Sigmoid colon (tissue), 6 donors: ENCODE measurements at regions not wholly inside any gene's neighbourhood (a gene's known extent, or its start where the extent isn't known, plus 50 kb on each side); places are given as distances from the start of the nearest gene placed in this dataset.
A peak's percentile ranks its signal among the peaks of the same experiment; 100 is the strongest.
"Not testable (repeated sequence)": the region's sequence is repeated elsewhere in the genome, so short reads cannot be mapped to it uniquely, and the experiment has no call there.

Source experiments
- DNase-seq: peaks from one replicate; pipeline ENCODE4 v3.0.0-alpha.2; 2019
- H3K27ac ChIP-seq, 4 donors: fragments of 200-600 bp; sonication (generic); one replicate each; pipeline ENCODE4 v1.5.1; 2016 to 2019; ENCODE audit warnings: mild to moderate bottlenecking in 1 of 4
- H3K27me3 ChIP-seq, 3 donors: fragments of 200-600 bp; sonication (generic); one replicate each; pipeline ENCODE4 v1.5.1; 2019; ENCODE audit warnings: mild to moderate bottlenecking in 1 of 3
- H3K36me3 ChIP-seq, 4 donors: fragments of 200-600 bp; sonication (generic); one replicate each; pipeline ENCODE4 v1.5.1; 2016 to 2019
- H3K4me1 ChIP-seq, 4 donors: fragments of 200-600 bp; sonication (generic); one replicate each; pipeline ENCODE4 v1.5.1; 2017 to 2019
- H3K4me3 ChIP-seq, 4 donors: fragments of 200-600 bp; sonication (generic); one replicate each; pipeline ENCODE4 v1.5.1; 2017 to 2019; ENCODE audit warnings: mild to moderate bottlenecking in 2 of 4, moderate library complexity in 1 of 4
- H3K9me3 ChIP-seq, 4 donors: fragments of 200-600 bp in 3 of 4; sonication (generic) in 3 of 4; one replicate each; pipeline versions ENCODE4 v1.5.1 to v1.6.1; 2013 to 2019
- EP300 ChIP-seq, 4 donors: sonication (generic); formaldehyde crosslinking; IDR thresholded peaks; one replicate each; pipeline ENCODE4 v1.6.1; 2017; ENCODE audit warnings: antibody characterized with exemption in 4 of 4
- POLR2A ChIP-seq, 2 donors: fragments of 450-650 bp; IDR thresholded peaks; one replicate each; pipeline ENCODE4 v1.6.1; 2016; ENCODE audit warnings: antibody characterized with exemption in 2 of 2, mild to moderate bottlenecking in 2 of 2, moderate library complexity in 2 of 2
- POLR2AphosphoS5 ChIP-seq, 4 donors: sonication (generic); formaldehyde crosslinking; IDR thresholded peaks; one replicate each; pipeline ENCODE4 v1.6.1; 2017; ENCODE audit warnings: antibody characterized with exemption in 4 of 4
- WGBS, 2 donors: extraction: QIAGEN DNeasy Blood & Tissue Kit; methylation state at CpG; one replicate each; pipeline ENCODE4 v1.1.7; 2013; 5-methylcytosine and 5-hydroxymethylcytosine counted together
- intact Hi-C: fragments of 100-400 bp; cut with DNase I; formaldehyde crosslinking; loops from one replicate; pipeline ENCODE4 v1.15.1; 2023
- TF ChIP-seq, protein P1 (sequence below), 4 experiments: fragments of 450-650 bp in 3 of 4; fragments of 200-600 bp in 1 of 4; IDR thresholded peaks; one replicate each; pipeline ENCODE4 v1.5.1; 2016 to 2019; ENCODE audit warnings: antibody characterized with exemption in 4 of 4, mild to moderate bottlenecking in 3 of 4, moderate library complexity in 2 of 4
- donor health status: healthy with polysubstance abuse.
- donor health status: healthy.

DNA sequence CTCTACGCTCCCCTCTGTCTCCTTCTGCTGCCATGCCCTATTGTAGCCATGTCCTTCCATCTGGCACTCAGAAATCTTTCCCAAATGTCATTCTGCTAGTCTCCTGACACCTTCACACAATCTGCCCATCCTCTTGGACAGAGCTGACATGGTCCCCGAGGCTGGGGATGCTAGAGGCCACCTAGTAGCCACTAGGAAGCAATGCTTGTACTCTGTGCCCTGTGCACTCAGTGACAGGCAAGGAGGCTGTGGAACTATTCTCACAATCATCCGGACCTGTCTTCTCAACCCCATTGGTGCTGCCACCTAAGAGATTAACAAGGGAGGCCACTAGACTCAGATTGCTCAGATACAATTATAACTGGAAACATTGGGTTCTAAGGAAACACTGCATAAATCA is 112.6 kb upstream of the TMEM164 start:
- intact Hi-C loops: no loop called here
- WGBS, 2 donors: 81 to 90% methylated on average over 3 of the region's 3 CpGs
- TF ChIP-seq, protein P1, sequence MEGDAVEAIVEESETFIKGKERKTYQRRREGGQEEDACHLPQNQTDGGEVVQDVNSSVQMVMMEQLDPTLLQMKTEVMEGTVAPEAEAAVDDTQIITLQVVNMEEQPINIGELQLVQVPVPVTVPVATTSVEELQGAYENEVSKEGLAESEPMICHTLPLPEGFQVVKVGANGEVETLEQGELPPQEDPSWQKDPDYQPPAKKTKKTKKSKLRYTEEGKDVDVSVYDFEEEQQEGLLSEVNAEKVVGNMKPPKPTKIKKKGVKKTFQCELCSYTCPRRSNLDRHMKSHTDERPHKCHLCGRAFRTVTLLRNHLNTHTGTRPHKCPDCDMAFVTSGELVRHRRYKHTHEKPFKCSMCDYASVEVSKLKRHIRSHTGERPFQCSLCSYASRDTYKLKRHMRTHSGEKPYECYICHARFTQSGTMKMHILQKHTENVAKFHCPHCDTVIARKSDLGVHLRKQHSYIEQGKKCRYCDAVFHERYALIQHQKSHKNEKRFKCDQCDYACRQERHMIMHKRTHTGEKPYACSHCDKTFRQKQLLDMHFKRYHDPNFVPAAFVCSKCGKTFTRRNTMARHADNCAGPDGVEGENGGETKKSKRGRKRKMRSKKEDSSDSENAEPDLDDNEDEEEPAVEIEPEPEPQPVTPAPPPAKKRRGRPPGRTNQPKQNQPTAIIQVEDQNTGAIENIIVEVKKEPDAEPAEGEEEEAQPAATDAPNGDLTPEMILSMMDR (IDR thresholded peaks at IDR 0.05): no peak
- no peak for TF ChIP-seq EP300 (IDR thresholded peaks at IDR 0.05)
- no peak for TF ChIP-seq POLR2AphosphoS5 (IDR thresholded peaks at IDR 0.05)
- no peak for TF ChIP-seq POLR2A (IDR thresholded peaks at IDR 0.05)
- no peaks in the 10 kb centered on the region for H3K27me3 ChIP-seq
- H3K9me3 ChIP-seq: no peaks in the 10 kb centered on the region
- H3K4me3 ChIP-seq: no peak overlapping the region
- no peaks in the 10 kb centered on the region for H3K36me3 ChIP-seq
- no peaks in the 10 kb centered on the region for H3K4me1 ChIP-seq
- no peak for DNase-seq
- H3K27ac ChIP-seq: no peak overlapping the region

- Histone ChIP-seq H3K4me1 (no peaks in the 10 kb centered on the region), H3K9me3 (no peaks in the 10 kb centered on the region), H3K36me3 (no peaks in the 10 kb centered on the region), H3K27me3 (no peaks in the 10 kb centered on the region), H3K4me3 (no peak overlapping the region), H3K27ac (no peak overlapping the region)
- no peak for TF ChIP-seq EP300 (IDR thresholded peaks at IDR 0.05)
- no peak for TF ChIP-seq POLR2AphosphoS5 (IDR thresholded peaks at IDR 0.05)
- TF ChIP-seq, protein P1 (IDR thresholded peaks at IDR 0.05): peak; percentile 22 to 63 (median 36)
- 31 to 32% methylated on average over 7 of the region's 7 CpGs for WGBS, 2 donors
- DNase-seq: peak; percentile 70
- intact Hi-C loops: no loop called here
These were observed 111.9 kb upstream of the TMEM164 start for GRCh38 chrX:109890910-109891502.

DNA sequence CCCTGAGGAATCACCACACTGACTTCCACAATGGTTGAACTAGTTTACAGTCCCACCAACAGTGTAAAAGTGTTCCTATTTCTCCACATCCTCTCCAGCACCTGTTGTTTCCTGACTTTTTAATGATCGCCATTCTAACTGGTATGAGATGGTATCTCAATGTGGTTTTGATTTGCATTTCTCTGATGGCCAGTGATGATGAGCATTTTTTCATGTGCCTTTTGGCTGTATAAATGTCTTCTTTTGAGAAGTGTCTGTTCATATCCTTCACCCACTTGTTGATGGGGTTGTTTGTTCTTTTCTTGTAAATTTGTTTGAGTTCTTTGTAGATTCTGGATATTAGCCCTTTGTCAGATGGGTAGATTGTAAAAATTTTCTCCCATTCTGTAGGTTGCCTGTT is 106.9 kb upstream of the TMEM164 start:
- H3K36me3 ChIP-seq, H3K9me3 ChIP-seq, H3K4me1 ChIP-seq, intact Hi-C loops, H3K4me3 ChIP-seq, H3K27ac ChIP-seq, DNase-seq, H3K27me3 ChIP-seq: not testable (repeated sequence)
- WGBS, 2 donors: no CpG with 5 or more reads among the region's 1 CpG

GRCh38 chrX:109902665-109903064 is 100.2 kb upstream of the TMEM164 start:
- no peaks in the 10 kb centered on the region for H3K4me1 ChIP-seq
- no peak for DNase-seq
- TF ChIP-seq POLR2AphosphoS5 (IDR thresholded peaks at IDR 0.05): no peak
- intact Hi-C loops: no loop called here
- no peak overlapping the region for H3K4me3 ChIP-seq
- H3K27ac ChIP-seq: no peak overlapping the region
- H3K36me3 ChIP-seq: no peaks in the 10 kb centered on the region
- H3K9me3 ChIP-seq: no peaks in the 10 kb centered on the region
- H3K27me3 ChIP-seq: no peaks in the 10 kb centered on the region
- 53 to 59% methylated on average over 4 of the region's 4 CpGs for WGBS, 2 donors

- H3K4me1 ChIP-seq: no peaks in the 10 kb centered on the region
- WGBS, 2 donors: 18 to 36% methylated on average over 1 of the region's 1 CpG
- TF ChIP-seq EP300 (IDR thresholded peaks at IDR 0.05) (no peak), POLR2AphosphoS5 (IDR thresholded peaks at IDR 0.05) (no peak), POLR2A (IDR thresholded peaks at IDR 0.05) (no peak)
- TF ChIP-seq, protein P1 (IDR thresholded peaks at IDR 0.05): peak in 1 of 4 experiments; percentile 42
- no peak overlapping the region for H3K27ac ChIP-seq
- H3K4me3 ChIP-seq: no peak overlapping the region
- no peak for DNase-seq
- no peaks in the 10 kb centered on the region for H3K27me3 ChIP-seq
- intact Hi-C loops: loop anchor here (5.0 kb wide), 1 partner anchor 236 kb away; no protein-coding TSS in a partner anchor
- no peaks in the 10 kb centered on the region for H3K9me3 ChIP-seq
- H3K36me3 ChIP-seq: no peaks in the 10 kb centered on the region
These were observed 91.9 kb upstream of the TMEM164 start for GRCh38 chrX:109911046-109911445.

GRCh38 chrX:109912993-109913392 is 89.9 kb upstream of the TMEM164 start:
- H3K27me3 ChIP-seq, H3K27ac ChIP-seq, H3K4me3 ChIP-seq, DNase-seq, H3K9me3 ChIP-seq, H3K36me3 ChIP-seq, H3K4me1 ChIP-seq: not testable (repeated sequence)
- intact Hi-C loops: loop anchor here (5.0 kb wide), 1 partner anchor 234 kb away; no protein-coding TSS in a partner anchor
- WGBS, 2 donors: 96% methylated on average over 1 of the region's 2 CpGs
